GM12801 (cell line): ENCODE measurements at regions not wholly inside any gene's neighbourhood (a gene's known extent, or its start where the extent isn't known, plus 50 kb on each side); places are given as distances from the start of the nearest gene placed in this dataset.

ENCODE experiments used
- TF ChIP-seq, protein P1 (sequence below): IDR thresholded peaks from one replicate; pipeline ENCODE4 v1.5.1; 2011; ENCODE audit warnings: control low read depth; ENCODE audit not compliant: insufficient read length; ENCODE audit errors: extremely low read depth

DNA sequence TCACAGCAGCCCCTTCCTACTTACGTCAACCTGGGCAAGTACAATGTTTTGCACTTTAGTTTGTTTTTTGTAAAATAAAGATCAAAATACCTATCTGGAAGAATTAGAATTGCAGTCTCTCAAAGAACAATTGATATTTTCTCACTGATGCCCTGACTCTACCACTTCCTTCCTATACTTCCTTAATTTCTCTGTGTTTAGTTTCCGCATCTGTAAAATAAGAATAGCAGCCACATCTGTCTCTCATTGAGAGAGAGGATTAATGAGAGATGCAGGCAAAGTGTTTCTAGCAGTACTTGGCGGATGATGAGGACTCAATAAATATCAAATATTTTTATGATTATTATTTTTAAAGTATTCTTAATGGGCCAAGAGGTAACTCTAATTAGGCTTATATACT is 122.6 kb upstream of the PIEZO2 start:
- TF ChIP-seq, protein P1, sequence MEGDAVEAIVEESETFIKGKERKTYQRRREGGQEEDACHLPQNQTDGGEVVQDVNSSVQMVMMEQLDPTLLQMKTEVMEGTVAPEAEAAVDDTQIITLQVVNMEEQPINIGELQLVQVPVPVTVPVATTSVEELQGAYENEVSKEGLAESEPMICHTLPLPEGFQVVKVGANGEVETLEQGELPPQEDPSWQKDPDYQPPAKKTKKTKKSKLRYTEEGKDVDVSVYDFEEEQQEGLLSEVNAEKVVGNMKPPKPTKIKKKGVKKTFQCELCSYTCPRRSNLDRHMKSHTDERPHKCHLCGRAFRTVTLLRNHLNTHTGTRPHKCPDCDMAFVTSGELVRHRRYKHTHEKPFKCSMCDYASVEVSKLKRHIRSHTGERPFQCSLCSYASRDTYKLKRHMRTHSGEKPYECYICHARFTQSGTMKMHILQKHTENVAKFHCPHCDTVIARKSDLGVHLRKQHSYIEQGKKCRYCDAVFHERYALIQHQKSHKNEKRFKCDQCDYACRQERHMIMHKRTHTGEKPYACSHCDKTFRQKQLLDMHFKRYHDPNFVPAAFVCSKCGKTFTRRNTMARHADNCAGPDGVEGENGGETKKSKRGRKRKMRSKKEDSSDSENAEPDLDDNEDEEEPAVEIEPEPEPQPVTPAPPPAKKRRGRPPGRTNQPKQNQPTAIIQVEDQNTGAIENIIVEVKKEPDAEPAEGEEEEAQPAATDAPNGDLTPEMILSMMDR, result no peak

DNA sequence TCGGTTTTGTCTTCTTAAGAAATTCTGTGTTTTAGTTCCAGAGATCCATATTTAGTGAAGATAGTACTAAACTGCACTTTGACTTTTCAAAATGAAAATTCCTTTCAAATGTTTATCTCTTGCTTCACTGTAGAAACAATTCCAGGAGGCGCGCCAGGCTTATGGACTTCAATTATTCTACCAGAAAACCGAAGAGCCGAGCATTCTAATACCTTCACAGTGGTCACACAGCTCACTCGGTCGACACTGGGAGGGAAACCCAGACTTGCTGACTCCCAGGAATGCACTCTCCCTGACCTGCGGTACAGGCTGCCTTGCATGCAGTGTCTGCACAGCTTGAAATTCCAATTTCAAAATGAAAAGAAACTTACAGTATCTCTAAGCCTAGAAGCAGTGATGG is 119.9 kb upstream of the PIEZO2 start:
- TF ChIP-seq, protein P1, result no peak

- TF ChIP-seq, protein P1, result no peak
Measured at GRCh38 chr18:11268741-11269233, 119.4 kb upstream of the PIEZO2 start.

GRCh38 chr18:11268153-11268552 is 118.8 kb upstream of the PIEZO2 start:
- TF ChIP-seq, protein P1, result no peak

- TF ChIP-seq, protein P1, result no peak
Measured at GRCh38 chr18:11266781-11267480, 117.6 kb upstream of the PIEZO2 start.

DNA sequence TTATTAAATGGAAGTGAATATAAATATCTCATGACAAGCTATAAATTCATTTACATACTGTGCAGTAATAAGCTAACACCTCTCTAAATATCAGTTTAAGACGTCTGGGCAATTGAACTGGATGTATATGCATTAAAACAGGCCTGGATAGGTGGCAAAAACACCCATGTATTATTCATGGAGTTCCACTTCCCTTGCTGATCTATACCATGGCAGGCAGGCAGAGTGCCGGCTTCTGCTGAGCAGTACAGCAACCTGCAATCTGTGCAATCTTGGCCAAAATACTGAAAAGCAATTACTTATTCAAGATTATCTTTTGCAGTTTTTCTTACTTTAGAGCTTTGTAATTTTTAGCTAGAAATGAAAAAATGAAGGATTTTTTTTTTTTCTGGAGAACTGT is 112.1 kb upstream of the PIEZO2 start:
- TF ChIP-seq, protein P1, result no peak

DNA sequence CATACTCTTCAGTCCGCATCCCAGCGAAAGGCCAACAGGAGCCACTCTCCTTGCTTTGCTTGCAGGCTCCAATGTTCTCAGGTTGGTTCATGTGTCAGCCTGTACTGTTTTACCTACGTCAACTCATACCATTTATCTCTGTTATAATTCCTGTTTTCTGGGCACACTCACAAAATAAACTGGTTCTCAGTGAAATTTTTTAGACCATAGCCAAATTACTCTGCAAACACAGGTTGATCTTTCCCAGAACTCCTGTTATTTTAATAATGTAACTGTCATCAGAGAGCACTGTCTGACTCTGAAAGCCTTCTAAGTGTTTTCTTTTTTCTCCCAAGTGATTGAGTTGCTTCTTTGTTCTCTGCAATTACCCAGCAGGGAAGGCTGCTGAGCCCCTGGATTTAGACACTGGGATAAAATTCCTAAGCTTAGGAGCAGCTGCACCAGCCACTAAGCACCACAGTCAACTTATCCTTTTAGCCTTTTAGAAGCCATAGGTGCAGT is 111.6 kb upstream of the PIEZO2 start:
- TF ChIP-seq, protein P1, result no peak
